DMS114 treated with DMSO at 0.1 percent for 48 hours (cell line): ENCODE measurements at regions not wholly inside any gene's neighbourhood (a gene's known extent, or its start where the extent isn't known, plus 50 kb on each side); places are given as distances from the start of the nearest gene placed in this dataset.
"Not testable (repeated sequence)": the region's sequence is repeated elsewhere in the genome, so short reads cannot be mapped to it uniquely, and the experiment has no call there.

Experiments used
- DNase-seq: peaks from one replicate; lab custom pipeline; 2025; ENCODE audit not compliant: unreplicated experiment; lab: John Stamatoyannopoulos, UW

- peak; percentile 66 for DNase-seq
Observed at GRCh38 chr3:78497767-78498166, 1270.0 kb downstream of the ROBO1 start.

DNA sequence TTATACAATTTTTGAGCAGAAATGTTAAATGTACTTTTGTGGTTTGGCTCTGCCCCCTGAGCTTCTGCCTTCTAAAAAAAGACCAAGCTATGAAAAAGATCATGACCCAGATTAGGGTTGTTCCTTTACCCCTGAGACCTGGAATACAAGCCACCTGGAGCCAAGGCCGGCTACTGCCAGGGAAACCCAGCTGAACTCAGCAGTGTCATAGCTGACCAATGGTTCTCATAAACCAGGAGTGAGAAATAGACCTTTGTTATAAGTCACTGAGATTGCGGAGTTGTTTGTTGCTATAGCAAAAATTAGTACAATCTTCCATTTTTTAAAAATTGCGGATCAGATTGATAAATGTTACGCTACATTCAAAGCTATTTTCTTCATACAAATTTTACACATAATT is 1261.7 kb downstream of the ROBO1 start:
- no peak for DNase-seq

GRCh38 chr3:78506581-78507195 is 1261.1 kb downstream of the ROBO1 start:
- no peak for DNase-seq

DNA sequence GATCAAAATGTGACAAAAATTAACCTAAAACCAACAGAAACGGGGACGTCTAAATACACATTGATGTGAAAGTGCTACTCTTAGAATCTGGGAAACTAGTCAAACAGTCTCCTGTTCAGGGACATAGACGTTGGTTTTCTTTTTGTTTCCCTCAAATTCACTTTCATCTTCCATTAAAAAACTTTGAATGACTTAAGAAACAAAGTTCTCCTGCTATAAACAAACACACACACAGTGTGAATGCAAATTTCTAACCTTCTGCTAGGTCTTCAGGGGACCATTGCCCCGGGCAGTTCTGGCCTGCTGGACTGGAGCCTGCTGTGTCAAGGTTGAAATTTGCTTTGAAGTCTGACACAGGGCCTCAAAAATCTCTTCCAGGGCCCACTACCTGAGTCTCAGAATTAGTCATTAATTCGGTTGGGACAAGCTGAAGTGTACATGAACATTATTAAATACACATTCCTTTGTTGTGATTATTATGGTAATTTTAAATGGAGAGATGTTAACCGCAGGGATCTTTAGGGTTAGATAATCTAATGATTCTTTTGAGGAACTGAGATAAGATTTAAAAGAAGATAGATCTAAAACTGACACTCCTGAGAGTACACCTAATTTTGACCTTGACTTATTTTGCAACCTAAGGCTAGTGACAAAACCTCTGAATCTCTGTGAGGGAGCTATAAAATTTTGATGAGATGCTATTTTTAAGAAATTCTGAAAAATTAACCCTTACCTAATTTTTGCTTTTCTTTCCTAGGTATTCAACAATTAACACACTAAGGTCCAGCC is 1260.4 kb downstream of the ROBO1 start:
- no peak for DNase-seq

DNA sequence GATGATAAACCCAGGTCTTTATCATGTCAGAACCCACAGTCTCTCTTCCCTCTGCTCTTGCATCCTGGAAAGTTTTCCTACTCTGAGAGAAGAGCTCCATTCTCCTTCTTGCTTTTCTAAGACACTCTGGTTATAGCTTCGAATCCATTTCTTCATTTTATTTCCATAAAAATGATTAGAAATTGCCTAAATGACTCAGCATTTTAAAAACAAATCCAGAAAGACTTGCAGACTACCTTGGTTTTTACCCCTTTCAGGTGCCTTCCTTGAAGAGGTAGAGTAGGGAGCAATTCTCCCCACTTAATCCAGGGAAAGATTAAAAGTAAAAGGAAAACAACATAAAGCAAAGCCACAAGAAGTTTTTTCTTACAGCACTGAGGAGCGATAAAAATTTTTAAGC is 1256.0 kb downstream of the ROBO1 start:
- DNase-seq: no peak

DNA sequence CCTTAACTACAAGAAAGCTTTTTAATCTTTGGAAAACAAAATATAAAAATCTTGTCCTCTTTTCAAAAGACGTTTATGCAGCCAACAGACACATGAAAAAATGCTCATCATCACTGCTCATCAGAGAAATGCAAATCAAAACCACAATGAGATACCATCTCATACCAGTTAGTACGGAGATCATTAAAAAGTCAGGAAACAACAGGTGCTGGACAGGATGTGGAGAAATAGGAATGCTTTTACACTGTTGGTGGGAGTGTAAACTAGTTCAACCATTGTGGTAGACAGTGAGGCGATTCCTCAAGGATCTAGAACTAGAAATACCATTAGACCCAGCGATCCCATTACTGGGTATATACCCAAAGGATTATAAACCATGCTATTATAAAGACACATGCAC is 1255.0 kb downstream of the ROBO1 start:
- DNase-seq: not testable (repeated sequence)

DNA sequence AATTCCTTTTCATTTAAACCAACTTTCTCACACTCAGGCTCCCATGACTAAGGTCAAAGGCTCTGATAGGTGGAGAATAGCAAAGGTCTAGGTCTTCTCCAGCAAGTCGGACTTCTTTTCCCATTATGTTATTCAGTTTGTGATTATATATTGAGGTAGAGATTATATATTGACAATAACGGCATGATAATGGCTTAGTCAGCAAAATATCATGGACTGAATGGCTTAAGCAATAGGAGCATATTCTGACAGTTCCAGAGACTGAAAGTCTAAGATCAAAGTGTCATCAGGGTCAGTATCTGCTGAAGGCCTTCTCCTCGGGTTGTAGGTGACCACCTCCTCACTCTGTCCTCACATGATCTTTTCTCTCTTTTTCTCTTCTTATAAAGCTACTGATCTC is 1251.4 kb downstream of the ROBO1 start:
- no peak for DNase-seq

DNA sequence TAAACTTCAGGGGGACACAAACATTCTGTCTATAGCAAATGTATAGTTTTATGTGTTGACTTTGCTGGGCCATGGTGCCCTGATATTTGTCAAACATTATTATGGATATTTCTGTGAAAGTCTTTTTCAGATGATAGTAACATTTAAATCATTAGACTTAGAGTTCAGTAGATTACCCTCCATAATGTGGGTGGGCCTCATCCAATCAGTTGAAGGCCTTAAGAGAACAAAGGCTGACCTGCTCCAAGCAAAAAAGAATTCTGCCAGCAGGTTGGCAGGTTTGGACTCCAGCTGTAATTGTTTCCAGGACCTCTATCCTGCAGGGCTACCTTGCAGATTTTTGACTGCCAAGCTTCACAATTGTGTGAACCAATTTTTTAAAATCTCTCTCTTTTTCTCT is 1250.9 kb downstream of the ROBO1 start:
- DNase-seq: no peak

- no peak for DNase-seq
Observed at GRCh38 chr3:78517965-78518364, 1249.8 kb downstream of the ROBO1 start.

DNA sequence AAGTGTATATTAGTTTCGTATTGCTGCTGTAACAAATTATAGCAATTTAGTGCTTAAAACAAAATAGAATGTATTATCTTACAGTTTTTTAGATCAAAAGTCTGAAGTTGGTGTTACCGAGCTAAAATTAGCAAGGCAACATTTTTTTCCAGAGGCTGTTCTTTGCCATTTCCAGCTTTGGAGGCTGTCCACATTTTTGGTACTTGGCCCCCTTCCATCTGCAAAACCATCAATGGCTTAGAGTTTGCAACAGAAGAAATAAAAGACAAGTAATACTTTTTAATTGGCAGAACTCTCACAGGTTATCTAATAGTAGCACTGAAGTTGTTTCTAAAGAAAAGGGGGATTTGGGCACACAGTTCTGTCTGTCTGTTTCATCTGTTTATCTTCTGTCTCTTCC is 1248.5 kb downstream of the ROBO1 start:
- no peak for DNase-seq

DNA sequence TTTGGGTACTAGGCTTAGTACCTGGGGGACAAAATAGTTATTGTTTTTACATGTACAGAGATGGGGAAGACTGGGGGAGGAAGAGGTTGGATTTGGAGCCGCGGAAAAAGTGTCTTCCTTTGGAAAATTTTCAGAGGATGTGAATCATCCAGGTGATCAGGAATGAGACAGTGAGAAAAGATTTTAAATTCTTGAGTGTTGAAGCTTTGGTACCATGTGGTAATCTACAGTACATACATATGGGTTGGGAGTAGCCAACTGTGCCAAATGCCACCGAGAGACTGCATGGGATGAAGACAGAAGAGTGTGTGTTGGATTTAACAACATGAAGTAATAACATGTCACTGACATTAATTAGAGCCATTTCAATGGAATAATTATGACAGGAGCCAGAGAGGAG is 1238.2 kb downstream of the ROBO1 start:
- DNase-seq: no peak

DNA sequence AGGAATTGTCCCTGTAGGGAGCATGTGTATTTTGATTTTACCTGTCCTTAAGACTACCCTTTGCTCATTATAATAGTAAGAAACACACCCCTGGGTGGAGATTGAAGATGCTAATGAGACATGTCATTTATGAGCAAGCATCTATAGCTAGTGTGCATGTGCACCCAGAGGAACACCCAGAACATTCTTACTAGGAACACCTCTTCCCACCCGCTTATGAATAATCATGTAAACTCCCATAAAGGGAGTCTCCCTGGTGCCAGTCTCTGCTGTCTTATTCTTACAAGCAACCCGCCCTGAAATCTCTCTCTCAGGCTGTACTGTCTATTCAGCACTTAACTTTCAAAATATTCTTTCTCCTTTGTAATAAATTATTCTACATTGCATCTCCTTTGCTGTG is 1227.3 kb downstream of the ROBO1 start:
- no peak for DNase-seq

GRCh38 chr3:78545827-78546226 is 1222.0 kb downstream of the ROBO1 start:
- no peak for DNase-seq
